ENCODE measurements at regions not wholly inside any gene's neighbourhood (a gene's known extent, or its start where the extent isn't known, plus 50 kb on each side); places are given as distances from the start of the nearest gene placed in this dataset.

DNA sequence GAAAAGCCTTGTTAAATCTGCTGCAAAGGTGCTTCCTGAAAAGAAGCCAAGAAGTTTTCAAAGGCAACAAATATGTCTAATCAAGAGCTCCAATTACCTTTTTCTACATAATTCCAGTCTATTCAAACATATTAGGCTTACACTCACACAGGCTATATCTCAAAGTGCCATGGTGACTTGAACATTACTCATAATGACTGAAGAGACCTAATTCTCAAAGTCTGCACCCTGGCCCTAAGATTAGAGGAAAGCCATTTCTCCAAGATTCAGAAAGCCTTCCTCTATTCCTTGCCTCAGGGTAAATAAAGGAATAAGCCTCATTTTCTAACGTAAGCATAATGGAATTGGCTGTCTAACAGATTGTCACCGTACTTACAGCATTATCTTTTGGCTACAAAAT is 78.3 kb upstream of the THSD7A start:
- no peak overlapping the region for H3K27ac ChIP-seq (ENCODE audit: low read depth)
- peaks cover 8% of the 10 kb centered on the region; the same call in 1 of the 2 replicates for H3K4me1 ChIP-seq (ENCODE audit: insufficient read depth)
- no peaks in the 10 kb centered on the region for H3K36me3 ChIP-seq (ENCODE audit: insufficient read depth)
- no peak overlapping the region for H3K4me2 ChIP-seq
- no peaks in the 10 kb centered on the region for H3K27me3 Mint-ChIP-seq (ENCODE audit: insufficient read depth, low read depth, poor library complexity)
- no peak overlapping the region for H3K4me3 Mint-ChIP-seq
- no peaks in the 10 kb centered on the region for H4K20me1 ChIP-seq (replicated peaks; ENCODE audit: insufficient read depth)
- TF ChIP-seq CTCF (conservative IDR thresholded peaks at IDR 0.05; ENCODE audit: low read depth in 2 of 2) (no peak), STAT1 (IDR thresholded peaks at IDR 0.05; ENCODE audit: unreplicated experiment) (no peak), JUNB (IDR thresholded peaks at IDR 0.05; ENCODE audit: unreplicated experiment) (no peak), CREB1 (CRISPR knock-in tag; IDR thresholded peaks at IDR 0.05; ENCODE audit: low read depth) (no peak)
- no peaks in the 10 kb centered on the region for H3K9me3 Mint-ChIP-seq
- H3F3A ChIP-seq (replicated peaks; ENCODE audit: low read depth): no peaks in the 10 kb centered on the region
- no peaks in the 10 kb centered on the region for H3K36me3 Mint-ChIP-seq (ENCODE audit: low read depth)
- H3K4me3 ChIP-seq: no peak overlapping the region
- peaks cover 7% of the 10 kb centered on the region for H3K4me1 Mint-ChIP-seq
- H3K9me2 ChIP-seq (ENCODE audit: insufficient read depth): 0 out of 2 replicates have a peak, but pooled peaks cover 3% of the 10 kb centered on the region
- H3K27ac Mint-ChIP-seq: no peak overlapping the region
- DNase-seq (ENCODE audit: low spot score): no peak
- H3K79me2 ChIP-seq (replicated peaks; ENCODE audit: insufficient read depth): no peaks in the 10 kb centered on the region
- H2AFZ ChIP-seq: no peak overlapping the region
- no peaks in the 10 kb centered on the region for H3K27me3 ChIP-seq (ENCODE audit: insufficient read depth)
- no peak for ATAC-seq

DNA sequence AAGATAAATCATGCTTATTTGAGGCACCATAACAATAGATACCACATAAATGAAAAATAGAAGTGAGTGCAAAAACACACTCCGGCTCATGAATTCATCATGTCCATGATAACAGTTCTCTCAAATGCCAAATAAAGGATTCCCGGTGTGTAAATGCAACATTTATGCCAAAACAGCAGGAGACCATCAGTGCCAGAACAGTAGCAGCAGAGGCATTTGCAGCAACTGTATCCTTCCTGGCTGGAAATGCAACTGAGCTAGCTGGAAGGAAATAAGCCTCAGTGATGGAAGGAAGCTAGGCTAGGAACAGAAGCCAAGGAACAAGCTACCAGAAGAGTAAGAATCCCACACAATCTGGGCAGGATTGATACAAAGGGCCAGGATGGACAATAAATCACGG is 79.9 kb upstream of the THSD7A start:
- no peaks in the 10 kb centered on the region for H3K9me3 Mint-ChIP-seq
- H3K4me1 Mint-ChIP-seq: peaks cover 7% of the 10 kb centered on the region
- peaks cover 8% of the 10 kb centered on the region; the same call in 1 of the 2 replicates for H3K4me1 ChIP-seq (ENCODE audit: insufficient read depth)
- no peak overlapping the region for H3K4me3 Mint-ChIP-seq
- H3K27ac Mint-ChIP-seq: peak overlapping the region; percentile 85
- peak; percentile 84 for ATAC-seq
- H3K79me2 ChIP-seq (replicated peaks; ENCODE audit: insufficient read depth): no peaks in the 10 kb centered on the region
- no peak overlapping the region for H3K27ac ChIP-seq (ENCODE audit: low read depth)
- no peaks in the 10 kb centered on the region for H3K36me3 Mint-ChIP-seq (ENCODE audit: low read depth)
- 0 out of 2 replicates have a peak overlapping the region, but pooled peaks have one; percentile 34 for H3K4me2 ChIP-seq
- H3K9me2 ChIP-seq (ENCODE audit: insufficient read depth): 0 out of 2 replicates have a peak, but pooled peaks cover 3% of the 10 kb centered on the region
- H3F3A ChIP-seq (replicated peaks; ENCODE audit: low read depth): no peaks in the 10 kb centered on the region
- H3K4me3 ChIP-seq: no peak overlapping the region
- no peaks in the 10 kb centered on the region for H4K20me1 ChIP-seq (replicated peaks; ENCODE audit: insufficient read depth)
- H2AFZ ChIP-seq: no peak overlapping the region
- H3K27me3 ChIP-seq (ENCODE audit: insufficient read depth): no peaks in the 10 kb centered on the region
- peak; percentile 40; the same call in 1 of the 2 replicates for TF ChIP-seq NANOG (IDR thresholded peaks at IDR 0.05; ENCODE audit: borderline replicate concordance)
- TF ChIP-seq, protein P1, sequence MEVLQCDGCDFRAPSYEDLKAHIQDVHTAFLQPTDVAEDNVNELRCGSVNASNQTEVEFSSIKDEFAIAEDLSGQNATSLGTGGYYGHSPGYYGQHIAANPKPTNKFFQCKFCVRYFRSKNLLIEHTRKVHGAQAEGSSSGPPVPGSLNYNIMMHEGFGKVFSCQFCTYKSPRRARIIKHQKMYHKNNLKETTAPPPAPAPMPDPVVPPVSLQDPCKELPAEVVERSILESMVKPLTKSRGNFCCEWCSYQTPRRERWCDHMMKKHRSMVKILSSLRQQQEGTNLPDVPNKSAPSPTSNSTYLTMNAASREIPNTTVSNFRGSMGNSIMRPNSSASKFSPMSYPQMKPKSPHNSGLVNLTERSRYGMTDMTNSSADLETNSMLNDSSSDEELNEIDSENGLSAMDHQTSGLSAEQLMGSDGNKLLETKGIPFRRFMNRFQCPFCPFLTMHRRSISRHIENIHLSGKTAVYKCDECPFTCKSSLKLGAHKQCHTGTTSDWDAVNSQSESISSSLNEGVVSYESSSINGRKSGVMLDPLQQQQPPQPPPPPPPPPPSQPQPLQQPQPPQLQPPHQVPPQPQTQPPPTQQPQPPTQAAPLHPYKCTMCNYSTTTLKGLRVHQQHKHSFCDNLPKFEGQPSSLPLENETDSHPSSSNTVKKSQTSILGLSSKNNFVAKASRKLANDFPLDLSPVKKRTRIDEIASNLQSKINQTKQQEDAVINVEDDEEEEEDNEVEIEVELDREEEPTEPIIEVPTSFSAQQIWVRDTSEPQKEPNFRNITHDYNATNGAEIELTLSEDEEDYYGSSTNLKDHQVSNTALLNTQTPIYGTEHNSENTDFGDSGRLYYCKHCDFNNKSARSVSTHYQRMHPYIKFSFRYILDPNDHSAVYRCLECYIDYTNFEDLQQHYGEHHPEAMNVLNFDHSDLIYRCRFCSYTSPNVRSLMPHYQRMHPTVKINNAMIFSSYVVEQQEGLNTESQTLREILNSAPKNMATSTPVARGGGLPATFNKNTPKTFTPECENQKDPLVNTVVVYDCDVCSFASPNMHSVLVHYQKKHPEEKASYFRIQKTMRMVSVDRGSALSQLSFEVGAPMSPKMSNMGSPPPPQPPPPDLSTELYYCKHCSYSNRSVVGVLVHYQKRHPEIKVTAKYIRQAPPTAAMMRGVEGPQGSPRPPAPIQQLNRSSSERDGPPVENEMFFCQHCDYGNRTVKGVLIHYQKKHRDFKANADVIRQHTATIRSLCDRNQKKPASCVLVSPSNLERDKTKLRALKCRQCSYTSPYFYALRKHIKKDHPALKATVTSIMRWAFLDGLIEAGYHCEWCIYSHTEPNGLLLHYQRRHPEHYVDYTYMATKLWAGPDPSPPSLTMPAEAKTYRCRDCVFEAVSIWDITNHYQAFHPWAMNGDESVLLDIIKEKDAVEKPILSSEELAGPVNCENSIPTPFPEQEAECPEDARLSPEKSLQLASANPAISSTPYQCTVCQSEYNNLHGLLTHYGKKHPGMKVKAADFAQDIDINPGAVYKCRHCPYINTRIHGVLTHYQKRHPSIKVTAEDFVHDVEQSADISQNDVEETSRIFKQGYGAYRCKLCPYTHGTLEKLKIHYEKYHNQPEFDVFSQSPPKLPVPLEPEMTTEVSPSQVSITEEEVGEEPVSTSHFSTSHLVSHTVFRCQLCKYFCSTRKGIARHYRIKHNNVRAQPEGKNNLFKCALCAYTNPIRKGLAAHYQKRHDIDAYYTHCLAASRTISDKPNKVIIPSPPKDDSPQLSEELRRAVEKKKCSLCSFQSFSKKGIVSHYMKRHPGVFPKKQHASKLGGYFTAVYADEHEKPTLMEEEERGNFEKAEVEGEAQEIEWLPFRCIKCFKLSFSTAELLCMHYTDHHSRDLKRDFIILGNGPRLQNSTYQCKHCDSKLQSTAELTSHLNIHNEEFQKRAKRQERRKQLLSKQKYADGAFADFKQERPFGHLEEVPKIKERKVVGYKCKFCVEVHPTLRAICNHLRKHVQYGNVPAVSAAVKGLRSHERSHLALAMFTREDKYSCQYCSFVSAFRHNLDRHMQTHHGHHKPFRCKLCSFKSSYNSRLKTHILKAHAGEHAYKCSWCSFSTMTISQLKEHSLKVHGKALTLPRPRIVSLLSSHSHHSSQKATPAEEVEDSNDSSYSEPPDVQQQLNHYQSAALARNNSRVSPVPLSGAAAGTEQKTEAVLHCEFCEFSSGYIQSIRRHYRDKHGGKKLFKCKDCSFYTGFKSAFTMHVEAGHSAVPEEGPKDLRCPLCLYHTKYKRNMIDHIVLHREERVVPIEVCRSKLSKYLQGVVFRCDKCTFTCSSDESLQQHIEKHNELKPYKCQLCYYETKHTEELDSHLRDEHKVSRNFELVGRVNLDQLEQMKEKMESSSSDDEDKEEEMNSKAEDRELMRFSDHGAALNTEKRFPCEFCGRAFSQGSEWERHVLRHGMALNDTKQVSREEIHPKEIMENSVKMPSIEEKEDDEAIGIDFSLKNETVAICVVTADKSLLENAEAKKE (CRISPR knock-in tag; IDR thresholded peaks at IDR 0.05): no peak
- H3K36me3 ChIP-seq (ENCODE audit: insufficient read depth): no peaks in the 10 kb centered on the region
- DNase-seq (ENCODE audit: low spot score): peak; percentile 27
- no peaks in the 10 kb centered on the region for H3K27me3 Mint-ChIP-seq (ENCODE audit: insufficient read depth, low read depth, poor library complexity)
